Lung (tissue), 11 donors: ENCODE measurements at regions not wholly inside any gene's neighbourhood (a gene's known extent, or its start where the extent isn't known, plus 50 kb on each side); places are given as distances from the start of the nearest gene placed in this dataset.
"Not testable (repeated sequence)": the region's sequence is repeated elsewhere in the genome, so short reads cannot be mapped to it uniquely, and the experiment has no call there.

ENCODE experiments used
- ATAC-seq: fragments of 200-7000 bp; cut with Tn5 transposase; one replicate; pipeline ENCODE4 v1.9.1; 2020; ENCODE audit warnings: moderate number of reproducible peaks; ENCODE audit not compliant: insufficient read depth, low FRiP score
- DNase-seq, 3 donors: peaks; one replicate each; pipeline ENCODE4 v3.0.0-alpha.2; 2013 to 2017
- H3K27ac ChIP-seq, 2 donors: one replicate each; pipeline ENCODE4 v1.5.1; 2013; ENCODE audit warnings: mild to moderate bottlenecking in 2 of 2, moderate library complexity in 2 of 2, control low read depth in 1 of 2, inconsistent platforms in 1 of 2, low read depth in 1 of 2, low read length in 1 of 2
- H3K27me3 ChIP-seq, 3 donors: one replicate each; pipeline ENCODE4 v1.5.1; 2013; ENCODE audit warnings: low read length in 2 of 3; ENCODE audit not compliant: control insufficient read depth in 3 of 3, insufficient read depth in 3 of 3
- H3K36me3 ChIP-seq, 4 donors: one replicate each; pipeline ENCODE4 v1.5.1; 2013; ENCODE audit warnings: low read length in 4 of 4, mild to moderate bottlenecking in 1 of 4, moderate library complexity in 1 of 4; ENCODE audit not compliant: control insufficient read depth in 4 of 4, insufficient read depth in 4 of 4
- H3K4me1 ChIP-seq, 5 donors: one replicate each; pipeline ENCODE4 v1.5.1; 2013; ENCODE audit warnings: low read length in 5 of 5, mild to moderate bottlenecking in 2 of 5, moderate library complexity in 1 of 5; ENCODE audit not compliant: control insufficient read depth in 5 of 5, insufficient read depth in 5 of 5
- H3K4me3 ChIP-seq: one replicate; pipeline ENCODE4 v1.5.1; 2013; ENCODE audit warnings: mild to moderate bottlenecking, control low read depth, moderate library complexity
- H3K9ac ChIP-seq, 2 donors: one replicate each; pipeline ENCODE4 v1.5.1; 2013; ENCODE audit warnings: low read length in 2 of 2, control low read depth in 1 of 2; ENCODE audit not compliant: insufficient read depth in 1 of 2
- H3K9me3 ChIP-seq, 4 donors: one replicate each; pipeline ENCODE4 v1.5.1; 2013; ENCODE audit warnings: low read length in 3 of 4, mild to moderate bottlenecking in 1 of 4, moderate library complexity in 1 of 4; ENCODE audit not compliant: control insufficient read depth in 4 of 4, insufficient read depth in 3 of 4
- CTCF ChIP-seq: IDR thresholded peaks from 2 replicates; pipeline ENCODE4 v1.5.1; 2012; ENCODE audit warnings: mild to moderate bottlenecking; ENCODE audit errors: control extremely low read depth, extremely low read depth
- WGBS, 2 donors: extraction: QIAGEN DNeasy Blood & Tissue Kit; methylation state at CpG; one replicate each; pipeline ENCODE4 v1.1.7; 2013; 5-methylcytosine and 5-hydroxymethylcytosine counted together
- donor health status: control.
- donor health status: control.
- donor health status: Bipolar disorder and iron deficiency.
- donor health status: healthy.
- donor health status: DM: yes; HTN: yes; CAD: no.

- no peak for DNase-seq
- TF ChIP-seq CTCF, result no peak
These were observed 175.6 kb upstream of the CCNH start for GRCh38 chr5:87588316-87588715.

GRCh38 chr5:87583704-87584103 is 171.0 kb upstream of the CCNH start:
- not testable (repeated sequence) for ATAC-seq, H3K9me3 ChIP-seq, H3K36me3 ChIP-seq, H3K27ac ChIP-seq, H3K9ac ChIP-seq, H3K4me1 ChIP-seq, DNase-seq, H3K4me3 ChIP-seq, H3K27me3 ChIP-seq

More at GRCh38 chr5:87588316-87588715, 175.6 kb upstream of the CCNH start:
- no peaks in the 10 kb centered on the region for H3K27me3 ChIP-seq
- H3K36me3 ChIP-seq, result no peaks in the 10 kb centered on the region
- peaks cover 0 to 2% (median 0%) of the 10 kb centered on the region in 4 donors for H3K9me3 ChIP-seq
- H3K27ac ChIP-seq, result no peak overlapping the region
- H3K4me3 ChIP-seq, result no peak overlapping the region
- H3K9ac ChIP-seq, result no peak overlapping the region
- no peak for ATAC-seq
- 53 to 63% methylated on average over 4 of the region's 4 CpGs for WGBS, 2 donors
- H3K4me1 ChIP-seq, result no peaks in the 10 kb centered on the region

GRCh38 chr5:87582149-87582548 is 169.4 kb upstream of the CCNH start:
- no peaks in the 10 kb centered on the region for H3K27me3 ChIP-seq
- WGBS, 2 donors, result 88 to 94% methylated on average over 4 of the region's 4 CpGs
- TF ChIP-seq CTCF, result no peak
- H3K4me1 ChIP-seq, result no peaks in the 10 kb centered on the region
- H3K9ac ChIP-seq, result no peak overlapping the region
- no peak overlapping the region for H3K27ac ChIP-seq
- no peaks in the 10 kb centered on the region for H3K36me3 ChIP-seq
- ATAC-seq, result no peak
- no peak for DNase-seq
- no peak overlapping the region for H3K4me3 ChIP-seq
- peaks cover 0 to 4% (median under 1%) of the 10 kb centered on the region in 4 donors for H3K9me3 ChIP-seq

GRCh38 chr5:87581661-87582060 is 168.9 kb upstream of the CCNH start:
- ATAC-seq (no peak), DNase-seq (no peak)
- no peaks in the 10 kb centered on the region for H3K36me3 ChIP-seq
- no peaks in the 10 kb centered on the region for H3K27me3 ChIP-seq
- peaks cover 0 to 4% (median under 1%) of the 10 kb centered on the region in 4 donors for H3K9me3 ChIP-seq
- 75 to 82% methylated on average over 1 of the region's 1 CpG for WGBS, 2 donors
- no peak overlapping the region for H3K9ac ChIP-seq
- no peak overlapping the region for H3K27ac ChIP-seq
- no peak for TF ChIP-seq CTCF
- no peaks in the 10 kb centered on the region for H3K4me1 ChIP-seq
- no peak overlapping the region for H3K4me3 ChIP-seq
